Stimulated activated CD8-positive, alpha-beta memory T cell treated with anti-CD3 and anti-CD28 coated beads, Interleukin-7, amount 100 ng/mL, for 24 hours (primary cell): ENCODE measurements at regions not wholly inside any gene's neighbourhood (a gene's known extent, or its start where the extent isn't known, plus 50 kb on each side); places are given as distances from the start of the nearest gene placed in this dataset.
"Not testable (repeated sequence)": the region's sequence is repeated elsewhere in the genome, so short reads cannot be mapped to it uniquely, and the experiment has no call there.

Experiments
- DNase-seq: peaks from one replicate; pipeline ENCODE4 v3.0.0-alpha.2; 2020; ENCODE audit warnings: low read depth

DNA sequence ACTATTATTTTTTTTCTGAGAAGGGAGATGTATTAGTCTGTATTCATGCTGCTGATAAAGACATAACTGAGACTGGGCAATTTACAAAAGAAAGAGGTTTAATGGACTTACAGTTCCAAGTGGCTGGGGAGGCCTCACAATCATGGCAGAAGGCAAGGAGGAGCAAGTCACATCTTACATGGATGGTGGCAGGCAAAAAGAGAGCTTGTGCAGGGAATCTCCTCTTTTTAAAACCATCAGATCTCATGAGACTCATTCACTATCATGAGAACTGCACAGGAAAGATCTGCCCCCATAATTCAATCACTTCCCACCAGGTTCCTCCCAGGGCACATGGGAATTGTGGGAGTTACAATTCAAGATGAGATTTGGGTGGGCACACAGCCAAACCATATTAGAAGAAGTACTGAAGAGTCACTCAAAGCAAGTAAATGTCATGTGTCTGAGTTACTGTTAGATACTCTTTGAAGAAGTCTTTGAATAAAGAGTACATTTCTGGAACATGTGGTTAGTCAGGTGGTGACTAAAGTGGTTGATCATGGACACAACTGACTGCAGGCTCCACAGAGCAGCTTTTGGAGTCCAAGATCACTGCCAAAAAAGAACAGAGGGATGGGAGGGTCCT lies 430.9 kb upstream of the TBL1XR1 start:
- DNase-seq: not testable (repeated sequence)

DNA sequence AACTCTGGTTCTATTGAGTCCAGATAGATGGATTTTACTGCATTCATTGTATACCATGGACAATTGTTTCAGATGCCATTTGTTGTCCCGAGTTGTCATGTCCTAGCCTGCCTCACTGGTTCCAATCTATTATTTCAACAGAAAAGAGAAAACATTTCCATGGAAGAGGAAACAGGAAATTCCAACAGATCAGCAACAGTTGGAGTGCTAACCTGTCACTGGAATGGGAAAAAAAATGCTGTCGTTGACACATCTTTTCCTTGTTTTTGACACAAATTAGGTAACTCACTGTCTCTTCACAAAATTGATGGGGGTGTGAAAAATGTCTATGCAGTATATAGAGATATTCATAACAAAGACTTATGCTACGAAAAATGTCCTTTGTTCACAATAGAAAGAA lies 432.0 kb upstream of the TBL1XR1 start:
- no peak for DNase-seq

DNA sequence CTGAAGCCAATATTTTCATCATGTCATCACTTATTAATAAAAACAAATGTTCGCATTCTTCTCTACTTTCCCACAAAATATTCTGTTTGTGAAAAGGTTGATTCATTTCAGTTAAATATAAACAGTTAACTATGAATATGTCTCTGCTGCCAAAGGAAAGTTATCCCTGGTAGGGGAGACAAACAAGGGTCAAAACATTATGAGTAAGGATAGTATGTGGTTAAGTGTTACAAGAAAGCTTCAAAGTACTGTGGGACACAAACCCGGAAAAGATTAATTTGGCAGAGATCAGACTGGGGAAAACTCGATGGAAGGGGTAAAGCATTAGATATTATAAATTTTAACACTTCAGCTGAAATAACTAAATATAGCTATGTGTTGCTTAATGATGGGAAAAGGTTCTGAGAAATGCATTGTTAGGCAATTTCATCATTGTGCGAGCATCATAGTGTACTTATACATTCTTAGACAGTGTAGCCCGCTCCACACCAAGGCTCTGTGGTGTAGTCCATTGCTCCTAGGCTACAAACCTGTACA lies 436.5 kb upstream of the TBL1XR1 start:
- no peak for DNase-seq

DNA sequence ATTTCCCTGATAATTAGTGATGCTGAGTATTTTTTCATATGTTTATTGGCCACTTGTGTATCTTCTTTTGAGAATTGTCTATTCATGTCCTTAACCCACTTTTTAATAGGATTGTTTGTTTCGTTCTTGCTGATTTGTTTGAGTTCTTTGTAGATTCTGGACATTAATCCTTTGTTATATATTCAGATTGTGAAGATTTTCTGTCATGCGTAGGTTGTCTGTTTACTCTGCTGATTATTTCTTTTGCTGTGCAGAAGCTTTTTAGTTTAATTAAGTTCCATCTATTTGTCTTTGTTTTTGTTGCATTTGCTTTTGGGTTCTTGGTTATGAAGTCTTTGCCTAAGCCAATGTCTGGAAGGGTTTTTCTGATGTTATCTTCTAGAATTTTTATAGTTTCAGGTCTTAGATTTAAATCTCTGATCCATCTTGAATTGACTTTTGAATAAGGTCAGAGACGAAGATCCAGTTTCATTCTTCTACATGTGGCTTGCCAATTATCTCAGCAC lies 438.4 kb upstream of the TBL1XR1 start:
- DNase-seq: not testable (repeated sequence)

DNA sequence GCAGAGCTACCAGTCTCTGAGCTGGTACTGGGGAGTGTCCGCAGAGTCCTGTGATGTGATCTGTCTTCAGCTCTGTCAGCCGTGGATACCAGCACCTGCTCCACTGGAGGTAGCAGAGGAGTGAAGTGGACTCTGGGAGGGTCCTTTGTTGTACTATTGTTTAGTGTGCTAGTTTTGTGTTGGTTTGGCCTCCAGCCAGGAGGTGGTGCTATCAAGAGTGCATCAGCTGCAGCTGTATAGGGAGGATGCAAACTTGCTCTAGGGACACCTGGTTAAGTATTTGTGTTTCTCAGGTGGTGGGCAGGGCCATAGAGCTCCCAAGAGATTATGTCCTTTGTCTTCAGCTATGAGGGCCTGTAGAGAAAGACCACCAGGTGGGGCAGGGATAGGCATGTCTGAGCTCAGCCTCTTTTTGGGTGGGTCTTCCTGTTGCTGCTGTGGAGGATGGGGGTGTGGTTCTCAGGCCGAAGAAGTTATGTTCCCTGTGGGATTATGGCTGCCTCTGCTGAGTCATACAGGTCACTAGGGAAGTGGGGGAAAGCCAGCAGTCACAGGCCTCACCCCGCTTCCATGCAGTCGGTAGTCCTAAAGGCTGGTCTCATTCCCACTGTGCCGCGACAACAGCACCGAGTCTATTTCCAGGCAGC lies 443.2 kb upstream of the TBL1XR1 start:
- DNase-seq: no peak

DNA sequence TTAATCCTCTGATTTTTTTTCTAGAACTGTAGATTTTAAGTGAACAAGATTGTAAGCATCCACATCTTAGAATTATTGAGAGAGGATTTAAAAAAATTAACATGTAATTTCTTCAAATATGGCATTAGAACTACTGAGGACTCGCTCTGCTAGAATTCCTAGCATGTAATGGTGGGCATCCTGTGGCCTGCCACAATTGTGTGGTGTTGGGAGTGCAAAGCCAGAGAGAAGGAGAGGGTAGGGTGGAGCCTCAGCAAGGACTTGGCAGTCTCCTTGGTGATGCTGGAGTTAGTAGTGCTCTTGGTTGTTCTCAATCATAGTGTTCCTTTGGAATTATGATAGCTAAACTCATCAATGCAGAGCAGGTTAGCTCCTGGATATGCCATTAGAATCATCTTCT lies 443.9 kb upstream of the TBL1XR1 start:
- no peak for DNase-seq

DNA sequence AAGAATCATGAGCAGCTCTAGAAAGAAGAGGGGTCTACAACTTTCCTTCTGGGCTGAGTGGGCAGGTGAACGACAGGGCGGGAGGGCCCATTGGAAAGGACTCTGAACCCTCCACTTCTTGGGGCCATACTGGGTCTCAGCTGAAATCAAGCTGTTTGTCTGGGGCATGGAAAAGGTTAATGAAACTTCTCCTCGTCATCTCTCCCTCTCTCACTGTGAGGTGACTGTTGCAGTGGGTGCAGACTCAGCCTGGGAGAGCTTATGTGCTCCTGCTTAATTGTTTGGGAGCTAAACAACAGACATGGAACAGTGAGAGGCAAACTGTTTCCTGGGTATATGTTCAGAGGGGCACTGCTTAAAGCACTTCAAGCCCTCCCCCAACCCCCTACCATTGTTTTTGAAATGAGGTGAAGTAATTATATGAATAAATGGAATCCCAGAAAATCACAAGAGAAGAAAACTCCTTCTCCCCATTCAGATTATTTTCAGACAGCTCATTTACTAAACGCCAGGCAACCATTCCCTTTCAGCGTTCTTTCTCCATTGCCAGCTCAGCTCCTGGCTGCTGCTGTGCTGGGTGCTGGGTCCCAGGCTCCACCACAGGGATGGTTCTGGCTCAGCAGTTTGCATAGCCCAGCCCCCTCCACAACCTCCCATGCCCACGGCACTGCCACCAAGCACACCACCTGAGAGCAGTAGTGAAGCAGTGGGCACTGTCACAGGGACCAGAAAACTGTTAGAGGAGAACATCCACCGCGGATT lies 444.9 kb upstream of the TBL1XR1 start:
- DNase-seq: no peak

DNA sequence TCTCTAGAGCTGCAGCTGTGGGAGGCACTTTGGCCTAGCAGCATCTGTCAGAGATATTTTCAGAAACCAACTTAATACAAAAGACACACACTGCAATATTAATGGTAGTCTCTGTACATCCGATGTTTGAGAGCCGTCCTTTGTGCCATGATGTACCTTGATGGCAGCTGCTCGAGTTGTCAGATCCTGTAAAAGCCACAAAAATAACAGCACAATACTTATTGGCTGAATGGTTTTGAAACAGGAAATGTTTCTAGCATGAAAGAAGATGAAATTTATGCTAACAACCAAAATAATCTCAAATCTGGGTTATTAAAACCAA lies 445.5 kb upstream of the TBL1XR1 start:
- no peak for DNase-seq

DNA sequence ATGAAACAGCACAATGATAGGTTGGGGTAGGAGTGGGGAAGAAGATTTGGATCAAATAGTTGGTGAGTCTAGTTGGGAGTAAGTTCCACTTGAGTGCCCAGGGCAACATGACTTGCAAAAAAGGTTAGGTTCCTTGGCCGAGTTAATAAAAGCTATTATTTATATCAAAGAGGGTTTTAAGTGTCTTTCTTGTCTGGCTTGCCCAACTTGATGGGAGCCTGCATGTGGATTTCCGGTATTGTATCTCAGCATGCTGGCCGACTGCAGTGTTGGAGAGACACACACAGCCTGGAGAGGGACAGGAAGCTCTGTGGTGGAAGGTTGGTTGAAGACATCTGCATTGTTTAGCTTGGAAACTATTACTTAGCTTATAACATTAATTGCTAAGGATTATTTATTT lies 449.5 kb upstream of the TBL1XR1 start:
- DNase-seq: no peak

DNA sequence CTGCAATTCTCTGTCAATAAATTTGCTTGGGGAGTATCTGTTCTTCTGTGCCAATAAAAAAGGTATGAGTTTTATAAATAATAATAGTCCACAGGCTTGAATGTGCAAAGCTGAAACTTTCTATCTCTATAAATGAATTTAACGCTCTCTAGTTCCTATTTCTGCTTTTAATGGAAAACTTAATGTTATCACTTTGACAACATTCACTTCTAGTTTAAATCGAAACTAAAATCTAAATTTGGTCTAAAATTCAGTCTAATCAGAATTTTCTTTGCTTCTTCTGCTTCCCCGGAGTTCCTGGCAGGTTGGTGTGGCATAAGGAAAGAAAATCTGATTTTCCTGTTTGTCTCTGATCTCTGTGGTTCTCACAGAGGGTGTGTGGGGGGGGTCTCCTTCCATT lies 450.1 kb upstream of the TBL1XR1 start:
- DNase-seq: no peak

DNA sequence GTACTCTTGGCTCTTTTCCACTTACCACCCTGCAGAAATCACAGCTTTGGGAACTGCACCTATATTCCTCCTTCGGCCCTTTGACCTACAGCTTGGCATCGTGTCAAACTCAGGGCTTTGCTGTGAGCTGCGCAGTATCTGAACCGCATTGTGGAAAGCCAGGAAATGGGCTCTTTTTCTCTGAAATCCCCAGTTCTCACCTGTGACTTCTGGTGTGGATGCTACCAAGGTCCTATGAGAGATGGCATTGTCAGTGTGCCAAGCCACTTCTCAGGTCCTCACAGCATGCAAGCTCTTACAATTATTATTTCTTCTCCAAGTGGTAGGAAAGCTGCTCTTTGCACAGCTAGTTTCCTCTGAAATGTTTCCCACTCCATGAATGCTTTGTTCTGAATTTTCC lies 450.6 kb upstream of the TBL1XR1 start:
- DNase-seq: no peak

DNA sequence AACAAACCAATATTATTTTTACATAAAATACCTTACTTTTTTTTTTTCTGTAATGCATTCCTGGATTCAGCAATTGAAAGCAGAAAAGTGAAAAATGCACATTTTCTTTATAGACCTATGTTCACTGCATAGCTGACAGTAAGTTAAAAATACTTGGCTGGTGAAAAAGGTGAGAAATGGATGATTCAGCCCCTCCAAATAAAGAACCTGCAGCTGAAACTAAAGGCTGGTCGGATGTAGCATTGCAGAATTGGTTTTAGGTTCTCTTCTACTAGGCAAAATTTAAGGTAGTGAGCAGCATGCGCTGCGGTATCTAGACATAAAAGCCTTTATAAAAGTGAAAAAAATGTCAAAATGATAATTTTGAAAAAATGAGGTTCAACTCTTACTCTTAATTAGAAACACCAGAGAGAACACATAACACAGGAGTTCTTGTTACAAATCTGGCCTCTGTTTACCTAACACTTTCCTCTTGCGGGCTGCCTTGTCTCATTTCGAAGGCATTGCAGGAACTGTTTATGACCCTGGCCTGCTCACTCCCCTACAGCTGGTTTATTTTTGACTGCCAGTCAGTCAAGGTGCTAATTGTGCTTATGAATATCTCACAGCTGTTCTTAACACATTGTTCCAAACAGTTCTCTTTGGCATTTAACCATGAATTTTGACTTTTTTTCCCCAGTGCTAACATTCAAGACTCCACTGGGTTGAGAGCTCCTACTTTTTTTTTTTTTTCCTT lies 455.4 kb upstream of the TBL1XR1 start:
- DNase-seq: no peak

DNA sequence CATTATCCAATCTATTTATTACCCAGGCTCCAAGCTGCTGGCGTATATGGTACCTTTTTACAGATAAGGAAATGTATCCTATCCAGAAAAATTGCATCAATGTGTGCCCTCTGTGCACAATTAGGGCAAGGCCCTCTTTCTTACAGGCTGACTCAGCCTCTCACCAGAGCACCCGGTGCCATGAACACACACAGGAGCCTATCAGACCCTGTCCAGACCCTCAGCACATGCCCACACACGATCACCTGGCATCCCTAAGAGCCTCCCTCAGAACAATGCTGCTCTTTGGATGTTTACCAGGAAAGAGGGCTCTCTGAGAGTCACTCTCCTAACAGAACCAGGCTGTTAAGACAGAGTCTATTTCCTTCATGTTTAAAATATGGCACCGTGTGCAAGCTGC lies 460.0 kb upstream of the TBL1XR1 start:
- DNase-seq: no peak

DNA sequence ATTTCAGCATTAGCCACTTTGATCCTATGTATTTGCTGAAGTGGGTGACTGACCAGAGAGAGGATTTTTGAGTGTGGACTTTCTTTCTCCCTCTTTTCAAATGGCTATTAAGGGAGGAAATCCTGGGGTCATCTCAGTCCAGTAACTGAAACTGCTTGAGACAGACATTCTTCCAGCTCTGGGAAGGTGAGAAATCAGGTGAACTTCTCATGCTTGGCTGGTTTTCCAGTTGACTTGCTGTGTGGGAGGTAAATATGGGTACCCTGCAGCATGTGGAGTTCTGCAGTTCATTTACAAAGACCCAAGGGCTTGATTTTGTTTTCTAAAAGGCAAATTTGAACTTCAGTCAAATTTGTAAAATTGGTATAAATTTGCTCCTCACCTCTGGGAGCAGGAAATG lies 461.1 kb upstream of the TBL1XR1 start:
- DNase-seq: no peak

DNA sequence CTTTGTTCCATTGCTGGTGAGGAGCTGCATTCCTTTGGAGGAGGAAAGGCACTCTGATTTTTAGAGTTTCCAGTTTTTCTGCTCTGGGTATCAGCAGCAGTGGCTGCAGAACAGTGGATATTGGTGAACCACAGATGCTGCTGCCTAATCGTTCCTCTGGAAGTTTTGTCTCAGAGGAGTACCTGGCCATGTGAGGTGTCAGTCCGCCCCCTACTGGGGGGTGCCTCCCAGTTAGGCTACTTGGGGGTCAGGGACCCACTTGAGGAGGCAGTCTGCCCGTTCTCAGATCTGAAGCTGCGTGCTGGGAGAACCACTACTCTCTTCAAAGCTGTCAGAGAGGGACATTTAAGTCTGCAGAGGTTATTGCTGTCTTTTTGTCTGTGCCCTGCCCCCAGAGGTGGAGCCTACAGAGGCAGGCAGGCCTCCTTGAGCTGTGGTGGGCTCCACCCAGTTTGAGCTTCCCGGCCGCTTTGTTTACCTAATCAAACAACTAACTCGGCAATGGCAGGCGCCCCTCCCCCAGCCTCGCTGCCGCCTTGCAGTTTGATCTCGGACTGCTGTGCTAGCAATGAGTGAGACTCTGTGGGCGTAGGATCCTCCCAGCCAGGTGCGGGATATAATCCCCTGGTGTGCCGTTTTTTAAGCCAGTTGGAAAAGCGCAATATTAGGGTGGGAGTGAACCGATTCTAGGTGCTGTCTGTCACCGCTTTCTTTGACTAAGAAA lies 467.3 kb upstream of the TBL1XR1 start:
- DNase-seq: not testable (repeated sequence)

DNA sequence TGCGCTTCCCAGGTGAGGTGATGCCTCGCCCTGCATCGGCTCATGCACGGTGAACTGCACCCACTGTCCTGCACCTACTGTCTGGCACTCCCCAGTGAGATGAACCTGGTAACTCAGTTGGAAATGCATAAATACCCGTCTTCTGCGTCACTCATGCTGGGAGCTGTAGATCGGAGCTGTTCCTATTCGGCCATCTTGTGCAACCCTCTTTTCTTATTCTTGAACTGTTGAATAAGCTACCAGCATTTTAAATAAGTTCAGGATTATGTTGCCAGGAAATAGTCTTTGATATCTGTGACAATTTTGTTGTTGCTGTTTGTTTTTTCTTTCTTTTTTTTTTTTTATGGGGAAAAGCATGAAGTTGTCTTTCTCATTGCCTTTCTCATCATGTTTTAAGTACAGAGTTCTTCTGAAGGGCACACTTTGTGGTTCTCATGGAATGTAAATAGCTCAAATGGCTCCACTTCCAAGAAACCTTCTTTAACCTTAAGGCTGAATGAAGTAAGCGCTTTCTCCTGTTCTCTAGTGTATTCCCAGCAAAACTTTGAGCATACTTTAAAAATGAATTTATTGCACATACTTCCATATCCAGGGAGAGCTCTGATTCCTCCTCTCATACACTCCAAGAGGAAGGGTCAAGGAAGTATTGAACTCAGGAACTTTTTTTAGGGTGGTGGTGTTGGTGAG lies 468.0 kb upstream of the TBL1XR1 start:
- DNase-seq: no peak

DNA sequence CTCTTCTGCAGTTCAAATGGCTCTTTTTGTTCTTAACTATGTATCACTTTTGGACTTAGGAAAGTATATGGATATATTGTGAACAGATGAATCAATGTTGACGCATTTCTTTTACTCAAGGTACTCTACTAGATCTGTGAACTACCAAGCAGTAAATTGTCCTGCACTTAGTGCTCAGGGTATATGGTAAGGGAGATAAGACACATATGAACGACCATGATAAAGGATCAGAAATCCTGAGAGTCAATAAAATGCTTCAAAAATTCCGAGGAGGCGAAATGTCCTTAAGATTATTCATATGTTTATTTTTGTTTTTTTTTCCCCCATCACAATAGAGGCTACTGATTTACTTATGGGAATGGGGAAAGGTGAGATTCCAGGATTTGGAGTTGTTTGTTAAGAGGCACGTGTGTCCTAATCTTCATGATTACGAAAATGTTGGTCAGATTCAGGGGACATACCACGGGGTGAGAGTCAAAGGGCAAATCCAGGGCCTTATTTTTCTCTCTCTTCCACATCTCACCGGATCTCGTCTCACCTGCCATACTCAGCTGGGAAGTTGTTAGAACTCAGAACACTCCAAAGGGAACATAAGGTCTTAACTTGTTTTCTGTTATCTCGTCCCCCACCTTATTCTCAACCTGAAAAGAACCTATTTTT lies 475.1 kb upstream of the TBL1XR1 start:
- DNase-seq: no peak

DNA sequence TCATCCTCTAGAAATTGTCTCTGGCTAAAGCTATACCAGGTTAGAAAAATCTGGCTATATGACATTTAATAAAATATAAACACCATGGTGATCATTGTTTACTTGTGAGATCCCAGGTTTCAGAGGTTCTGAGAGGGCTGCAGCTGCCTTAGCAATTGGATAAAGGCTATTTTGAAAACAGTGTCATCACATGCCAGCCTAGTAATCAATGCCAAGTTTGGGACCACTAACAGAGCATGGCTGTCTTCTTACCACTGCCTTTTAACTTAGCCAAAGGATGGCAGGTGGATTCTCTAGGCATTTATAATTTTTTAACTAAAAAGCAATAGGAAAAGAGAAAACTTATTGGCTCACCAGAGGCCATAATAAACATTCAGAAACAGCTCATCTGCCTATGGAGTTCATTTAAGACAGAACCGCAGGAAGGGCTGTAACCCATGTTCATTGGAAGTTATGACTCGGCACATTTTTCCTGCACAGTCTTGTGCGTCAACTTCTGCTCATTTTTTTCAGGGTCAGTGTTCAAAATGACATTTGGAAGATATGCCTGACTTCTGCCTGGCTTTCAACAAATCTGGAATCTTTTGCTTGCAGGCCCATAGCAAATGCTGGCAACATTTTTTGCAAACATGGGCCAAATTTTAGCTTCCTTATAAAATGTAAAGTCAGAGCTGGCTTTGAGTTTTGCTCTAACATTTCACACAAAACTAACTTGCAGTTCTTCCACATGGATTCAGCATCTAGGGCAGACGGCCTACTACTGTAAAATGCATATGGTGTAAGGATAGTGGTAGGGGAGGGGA lies 476.0 kb upstream of the TBL1XR1 start:
- no peak for DNase-seq

DNA sequence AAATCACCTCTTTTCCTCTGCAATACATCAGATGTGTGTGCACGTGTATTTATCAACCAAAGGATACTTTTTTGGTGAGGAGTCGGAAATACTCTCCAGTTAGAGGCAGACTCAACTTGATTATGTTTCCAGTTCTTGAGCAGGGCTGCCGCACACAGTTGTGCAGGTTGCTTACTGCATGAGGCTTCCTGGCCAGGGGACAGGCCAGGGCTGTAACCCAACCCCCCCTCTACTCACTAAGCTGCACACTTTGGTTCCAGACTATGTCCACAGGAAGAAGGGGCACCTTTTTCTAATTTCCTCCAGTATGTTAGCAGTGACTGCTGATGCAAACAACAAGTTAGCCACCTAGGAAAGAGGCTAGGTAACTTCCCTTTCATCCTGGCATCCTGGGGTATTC lies 476.9 kb upstream of the TBL1XR1 start:
- no peak for DNase-seq

DNA sequence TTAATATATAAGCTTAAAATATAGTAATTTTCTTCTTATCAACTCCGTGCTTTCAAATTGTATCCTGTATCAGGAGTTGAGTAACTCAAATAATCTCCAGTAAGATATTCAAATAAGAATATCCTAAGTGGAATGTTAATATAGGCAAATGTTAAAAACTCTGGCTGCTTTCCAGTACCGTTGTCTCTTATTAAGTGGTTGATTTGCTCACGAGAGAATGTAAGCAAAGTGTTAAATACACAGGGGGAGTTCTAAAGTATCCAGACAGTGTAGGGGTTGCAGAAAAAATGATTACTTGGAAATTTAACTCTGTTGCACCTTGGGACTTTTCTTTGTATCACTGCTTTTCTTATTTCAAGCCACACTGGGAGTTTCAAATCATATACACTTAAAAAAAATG lies 478.9 kb upstream of the TBL1XR1 start:
- DNase-seq: no peak
